NOMO-1 treated with DMSO at 0.1 percent for 48 hours (cell line): ENCODE measurements at regions not wholly inside any gene's neighbourhood (a gene's known extent, or its start where the extent isn't known, plus 50 kb on each side); places are given as distances from the start of the nearest gene placed in this dataset.

Experiments
- DNase-seq: peaks from one replicate; lab custom pipeline; 2025; ENCODE audit not compliant: unreplicated experiment; lab: John Stamatoyannopoulos, UW

- DNase-seq = no peak
Observed at GRCh38 chr16:65786916-65787315, 579.6 kb upstream of the CDH5 start.

GRCh38 chr16:65783709-65784474 is 582.6 kb upstream of the CDH5 start:
- DNase-seq = no peak

GRCh38 chr16:65782611-65783600 is 583.6 kb upstream of the CDH5 start:
- no peak for DNase-seq

- DNase-seq = no peak
Observed at GRCh38 chr16:65781855-65782254, 584.6 kb upstream of the CDH5 start.

GRCh38 chr16:65781363-65781762 is 585.1 kb upstream of the CDH5 start:
- DNase-seq = no peak

GRCh38 chr16:65779201-65779600 is 587.3 kb upstream of the CDH5 start:
- DNase-seq = no peak

- no peak for DNase-seq
Observed at GRCh38 chr16:65776639-65777183, 589.8 kb upstream of the CDH5 start.

GRCh38 chr16:65775829-65776228 is 590.7 kb upstream of the CDH5 start:
- DNase-seq = no peak

GRCh38 chr16:65774350-65774749 is 592.1 kb upstream of the CDH5 start:
- no peak for DNase-seq

- DNase-seq = no peak
Observed at GRCh38 chr16:65773301-65773874, 593.1 kb upstream of the CDH5 start.

- DNase-seq = no peak
Observed at GRCh38 chr16:65772134-65772732, 594.3 kb upstream of the CDH5 start.

- no peak for DNase-seq
Observed at GRCh38 chr16:65771707-65772106, 594.8 kb upstream of the CDH5 start.

- DNase-seq = no peak
Observed at GRCh38 chr16:65770752-65771151, 595.7 kb upstream of the CDH5 start.

- DNase-seq = peak; percentile 9
Observed at GRCh38 chr16:65769776-65770438, 596.6 kb upstream of the CDH5 start.

- peak; percentile 67 for DNase-seq
Observed at GRCh38 chr16:65769055-65769465, 597.4 kb upstream of the CDH5 start.

GRCh38 chr16:65767125-65767524 is 599.4 kb upstream of the CDH5 start:
- no peak for DNase-seq

GRCh38 chr16:65763640-65764305 is 602.7 kb upstream of the CDH5 start:
- DNase-seq = peak; percentile 71

- no peak for DNase-seq
Observed at GRCh38 chr16:65760874-65761273, 605.6 kb upstream of the CDH5 start.

GRCh38 chr16:65758620-65759019 is 607.9 kb upstream of the CDH5 start:
- no peak for DNase-seq

GRCh38 chr16:65757064-65757463 is 609.4 kb upstream of the CDH5 start:
- DNase-seq = no peak
